ENCODE measurements at regions not wholly inside any gene's neighbourhood (a gene's known extent, or its start where the extent isn't known, plus 50 kb on each side); places are given as distances from the start of the nearest gene placed in this dataset.
"Not testable (repeated sequence)": the region's sequence is repeated elsewhere in the genome, so short reads cannot be mapped to it uniquely, and the experiment has no call there.

- intact Hi-C loops (cut with micrococcal nuclease), result no loop called here
- Mint-ChIP-seq H3K4me1 (ENCODE audit: low read depth) (no peaks in the 10 kb centered on the region), H3K27me3 (ENCODE audit: low read depth) (peaks cover 3% of the 10 kb centered on the region), H3K36me3 (ENCODE audit: low read depth) (no peaks in the 10 kb centered on the region), H3K9me3 (no peaks in the 10 kb centered on the region), H3K4me3 (ENCODE audit: low read depth) (no peak overlapping the region), H3K27ac (no peak overlapping the region)
- no peak for DNase-seq (ENCODE audit: low spot score)
Observed at GRCh38 chr6:72457738-72458137, 164.1 kb upstream of the KCNQ5 start.

GRCh38 chr6:72458521-72458920 is 163.3 kb upstream of the KCNQ5 start:
- intact Hi-C loops (cut with micrococcal nuclease), result no loop called here
- Mint-ChIP-seq H3K4me3 (ENCODE audit: low read depth) (no peak overlapping the region), H3K36me3 (ENCODE audit: low read depth) (no peaks in the 10 kb centered on the region), H3K27ac (no peak overlapping the region), H3K9me3 (no peaks in the 10 kb centered on the region), H3K27me3 (ENCODE audit: low read depth) (peaks cover 3% of the 10 kb centered on the region), H3K4me1 (ENCODE audit: low read depth) (no peaks in the 10 kb centered on the region)
- DNase-seq (ENCODE audit: low spot score), result no peak

GRCh38 chr6:72461144-72461543 is 160.7 kb upstream of the KCNQ5 start:
- peaks cover 13% of the 10 kb centered on the region for H3K27me3 Mint-ChIP-seq (ENCODE audit: low read depth)
- intact Hi-C loops (cut with micrococcal nuclease), result no loop called here
- DNase-seq (ENCODE audit: low spot score), result no peak
- H3K27ac Mint-ChIP-seq, result no peak overlapping the region
- no peak overlapping the region for H3K4me3 Mint-ChIP-seq (ENCODE audit: low read depth)
- no peaks in the 10 kb centered on the region for H3K36me3 Mint-ChIP-seq (ENCODE audit: low read depth)
- no peaks in the 10 kb centered on the region for H3K9me3 Mint-ChIP-seq
- H3K4me1 Mint-ChIP-seq (ENCODE audit: low read depth), result no peaks in the 10 kb centered on the region

GRCh38 chr6:72464246-72464645 is 157.6 kb upstream of the KCNQ5 start:
- H3K4me1 Mint-ChIP-seq (ENCODE audit: low read depth), result no peaks in the 10 kb centered on the region
- peaks cover 18% of the 10 kb centered on the region for H3K27me3 Mint-ChIP-seq (ENCODE audit: low read depth)
- intact Hi-C loops (cut with micrococcal nuclease), result no loop called here
- no peak overlapping the region for H3K27ac Mint-ChIP-seq
- no peaks in the 10 kb centered on the region for H3K9me3 Mint-ChIP-seq
- no peak for DNase-seq (ENCODE audit: low spot score)
- H3K4me3 Mint-ChIP-seq (ENCODE audit: low read depth), result no peak overlapping the region
- no peaks in the 10 kb centered on the region for H3K36me3 Mint-ChIP-seq (ENCODE audit: low read depth)

- Mint-ChIP-seq H3K4me3 (ENCODE audit: low read depth) (no peak overlapping the region), H3K27me3 (ENCODE audit: low read depth) (peaks cover 18% of the 10 kb centered on the region), H3K27ac (no peak overlapping the region), H3K9me3 (no peaks in the 10 kb centered on the region), H3K4me1 (ENCODE audit: low read depth) (no peaks in the 10 kb centered on the region), H3K36me3 (ENCODE audit: low read depth) (no peaks in the 10 kb centered on the region)
- intact Hi-C loops (cut with micrococcal nuclease), result no loop called here
- no peak for DNase-seq (ENCODE audit: low spot score)
Observed at GRCh38 chr6:72464791-72465691, 156.8 kb upstream of the KCNQ5 start.

GRCh38 chr6:72466471-72466870 is 155.4 kb upstream of the KCNQ5 start:
- Mint-ChIP-seq H3K4me3 (ENCODE audit: low read depth) (no peak overlapping the region), H3K9me3 (no peaks in the 10 kb centered on the region), H3K36me3 (ENCODE audit: low read depth) (no peaks in the 10 kb centered on the region), H3K4me1 (ENCODE audit: low read depth) (no peaks in the 10 kb centered on the region), H3K27ac (no peak overlapping the region), H3K27me3 (ENCODE audit: low read depth) (peaks cover 16% of the 10 kb centered on the region)
- no peak for DNase-seq (ENCODE audit: low spot score)
- intact Hi-C loops (cut with micrococcal nuclease), result no loop called here

- DNase-seq (ENCODE audit: low spot score), result no peak
- Mint-ChIP-seq H3K4me3 (ENCODE audit: low read depth) (no peak overlapping the region), H3K27me3 (ENCODE audit: low read depth) (peaks cover 15% of the 10 kb centered on the region), H3K9me3 (no peaks in the 10 kb centered on the region), H3K4me1 (ENCODE audit: low read depth) (no peaks in the 10 kb centered on the region), H3K36me3 (ENCODE audit: low read depth) (no peaks in the 10 kb centered on the region), H3K27ac (no peak overlapping the region)
- intact Hi-C loops (cut with micrococcal nuclease), result no loop called here
Observed at GRCh38 chr6:72466971-72467566, 154.8 kb upstream of the KCNQ5 start.

GRCh38 chr6:72469406-72469983 is 152.4 kb upstream of the KCNQ5 start:
- H3K27me3 Mint-ChIP-seq (ENCODE audit: low read depth), result peaks cover 10% of the 10 kb centered on the region
- H3K36me3 Mint-ChIP-seq (ENCODE audit: low read depth); H3K27ac Mint-ChIP-seq; H3K4me3 Mint-ChIP-seq (ENCODE audit: low read depth); intact Hi-C loops (cut with micrococcal nuclease); H3K9me3 Mint-ChIP-seq; DNase-seq (ENCODE audit: low spot score); H3K4me1 Mint-ChIP-seq (ENCODE audit: low read depth): not testable (repeated sequence)

- no peaks in the 10 kb centered on the region for H3K9me3 Mint-ChIP-seq
- H3K27me3 Mint-ChIP-seq (ENCODE audit: low read depth), result peaks cover 2% of the 10 kb centered on the region
- H3K27ac Mint-ChIP-seq, result no peak overlapping the region
- DNase-seq (ENCODE audit: low spot score), result no peak
- intact Hi-C loops (cut with micrococcal nuclease), result no loop called here
- no peaks in the 10 kb centered on the region for H3K36me3 Mint-ChIP-seq (ENCODE audit: low read depth)
- no peaks in the 10 kb centered on the region for H3K4me1 Mint-ChIP-seq (ENCODE audit: low read depth)
- no peak overlapping the region for H3K4me3 Mint-ChIP-seq (ENCODE audit: low read depth)
Observed at GRCh38 chr6:72476051-72476450, 145.8 kb upstream of the KCNQ5 start.

GRCh38 chr6:72476646-72477045 is 145.2 kb upstream of the KCNQ5 start:
- no peaks in the 10 kb centered on the region for H3K4me1 Mint-ChIP-seq (ENCODE audit: low read depth)
- no peak for DNase-seq (ENCODE audit: low spot score)

GRCh38 chr6:72495441-72495840 is 126.4 kb upstream of the KCNQ5 start:
- no peaks in the 10 kb centered on the region for H3K36me3 Mint-ChIP-seq (ENCODE audit: low read depth)
- H3K9me3 Mint-ChIP-seq, result no peaks in the 10 kb centered on the region
- no peaks in the 10 kb centered on the region for H3K4me1 Mint-ChIP-seq (ENCODE audit: low read depth)
- H3K27ac Mint-ChIP-seq, result no peak overlapping the region
- H3K4me3 Mint-ChIP-seq (ENCODE audit: low read depth), result no peak overlapping the region
- no peak for DNase-seq (ENCODE audit: low spot score)
- intact Hi-C loops (cut with micrococcal nuclease), result no loop called here
- H3K27me3 Mint-ChIP-seq (ENCODE audit: low read depth), result peaks cover 2% of the 10 kb centered on the region

More at GRCh38 chr6:72476646-72477045, 145.2 kb upstream of the KCNQ5 start:
- no peaks in the 10 kb centered on the region for H3K9me3 Mint-ChIP-seq
- H3K36me3 Mint-ChIP-seq (ENCODE audit: low read depth), result no peaks in the 10 kb centered on the region
- intact Hi-C loops (cut with micrococcal nuclease), result no loop called here
- H3K27ac Mint-ChIP-seq, result no peak overlapping the region
- no peak overlapping the region for H3K4me3 Mint-ChIP-seq (ENCODE audit: low read depth)
- H3K27me3 Mint-ChIP-seq (ENCODE audit: low read depth), result peaks cover 2% of the 10 kb centered on the region

- DNase-seq (ENCODE audit: low spot score), result no peak
- Mint-ChIP-seq H3K36me3 (ENCODE audit: low read depth) (no peaks in the 10 kb centered on the region), H3K9me3 (no peaks in the 10 kb centered on the region), H3K27ac (no peak overlapping the region), H3K4me1 (ENCODE audit: low read depth) (no peaks in the 10 kb centered on the region), H3K27me3 (ENCODE audit: low read depth) (peaks cover 2% of the 10 kb centered on the region), H3K4me3 (ENCODE audit: low read depth) (no peak overlapping the region)
- intact Hi-C loops (cut with micrococcal nuclease), result no loop called here
Observed at GRCh38 chr6:72497186-72497585, 124.7 kb upstream of the KCNQ5 start.

GRCh38 chr6:72500669-72501068 is 121.2 kb upstream of the KCNQ5 start:
- Mint-ChIP-seq H3K4me3 (ENCODE audit: low read depth) (no peak overlapping the region), H3K27ac (no peak overlapping the region), H3K36me3 (ENCODE audit: low read depth) (no peaks in the 10 kb centered on the region), H3K9me3 (no peaks in the 10 kb centered on the region), H3K4me1 (ENCODE audit: low read depth) (no peaks in the 10 kb centered on the region), H3K27me3 (ENCODE audit: low read depth) (peaks cover 8% of the 10 kb centered on the region)
- intact Hi-C loops (cut with micrococcal nuclease), result no loop called here
- no peak for DNase-seq (ENCODE audit: low spot score)

Data from activated T-helper 2 cell treated with anti-CD3 and anti-CD28 coated beads, Interferon-gamma antibody, Interleukin-2, Interleukin-4, amounts not matched to agents 10 μg/mL and 5 μg/mL and 100 μg/mL, durations not matched to agents 14 hours and 24 hours and 36 hours (primary cell).